IMR-90 (cell line): ENCODE measurements at regions not wholly inside any gene's neighbourhood (a gene's known extent, or its start where the extent isn't known, plus 50 kb on each side); places are given as distances from the start of the nearest gene placed in this dataset.

Experiments used
- ATAC-seq: fragments of 200-7000 bp; cut with Tn5 transposase; 2 replicates; pipeline ENCODE4 v1.9.1; 2020; ENCODE audit warnings: low read depth, mild to moderate bottlenecking, moderate library complexity
- BruUV-seq: library from RNA; stranded (reverse); fragments of 400-500 nt; replicated peaks from 2 replicates; lab custom pipeline; 2021; lab: Mats Ljungman, UMichigan
- CTCF ChIA-PET: fragments of 300-600 bp; formaldehyde crosslinking; extraction: SDS; loops from one replicate; lab custom pipeline; 2021; ENCODE audit warnings: antibody characterized with exemption; lab: Yijun Ruan, JAX
- POLR2A ChIA-PET: fragments of 300-600 bp; sonication (Branson Sonifier 250); formaldehyde crosslinking; loops from one replicate; lab custom pipeline; 2022; ENCODE audit warnings: antibody characterized with exemption; ENCODE audit not compliant: unreplicated experiment; lab: Charles Lee
- DNase-seq: peaks from one replicate; pipeline ENCODE4 v3.0.0; 2013
- H2AFZ ChIP-seq: replicated peaks from 2 replicates; pipeline ENCODE3; 2013; ENCODE audit warnings: low read length, mild to moderate bottlenecking; ENCODE audit not compliant: poor library complexity
- H2AK5ac ChIP-seq: 2 replicates; pipeline ENCODE4 v1.6.1; 2013; ENCODE audit warnings: low read depth, low read length, inconsistent platforms
- H2AK9ac ChIP-seq: replicated peaks from 2 replicates; pipeline ENCODE3; 2013; ENCODE audit warnings: mild to moderate bottlenecking, low read depth, low read length, moderate library complexity; ENCODE audit not compliant: poor library complexity
- H2BK120ac ChIP-seq: 2 replicates; pipeline ENCODE4 v1.6.1; 2013; ENCODE audit warnings: low read depth, low read length, inconsistent platforms
- H2BK15ac ChIP-seq: 3 replicates; pipeline ENCODE4 v1.6.1; 2013; ENCODE audit warnings: low read depth, low read length, inconsistent platforms
- H2BK20ac ChIP-seq: 2 replicates; pipeline ENCODE4 v1.6.1; 2013; ENCODE audit warnings: low read depth, mild to moderate bottlenecking, inconsistent platforms, low read length, moderate library complexity
- H2BK5ac ChIP-seq: 2 replicates; pipeline ENCODE4 v1.6.1; 2013; ENCODE audit warnings: mild to moderate bottlenecking, low read depth, low read length, inconsistent platforms; ENCODE audit not compliant: poor library complexity, severe bottlenecking
- H3K14ac ChIP-seq: replicated peaks from 2 replicates; pipeline ENCODE4 v1.6.1; 2013; ENCODE audit warnings: low read depth, low read length, inconsistent platforms
- H3K18ac ChIP-seq: 2 replicates; pipeline ENCODE4 v1.6.1; 2013; ENCODE audit warnings: low read depth, low read length, control low read depth
- H3K23ac ChIP-seq: 2 replicates; pipeline ENCODE4 v1.6.1; 2013; ENCODE audit warnings: low read depth, low read length, inconsistent platforms
- H3K27ac ChIP-seq: 2 replicates; pipeline ENCODE4 v1.5.1; 2013; ENCODE audit warnings: mild to moderate bottlenecking, control low read depth, low read length; ENCODE audit not compliant: insufficient read depth
- H3K27me3 ChIP-seq: 2 replicates; pipeline ENCODE4 v1.6.1; 2013; ENCODE audit warnings: low read length; ENCODE audit not compliant: control insufficient read depth, insufficient read depth
- H3K36me3 ChIP-seq: 2 replicates; pipeline ENCODE4 v1.6.1; 2013; ENCODE audit warnings: low read length, mixed read lengths; ENCODE audit not compliant: control insufficient read depth, insufficient read depth
- H3K4ac ChIP-seq: 2 replicates; pipeline ENCODE4 v1.6.1; 2013; ENCODE audit warnings: low read depth, low read length, inconsistent platforms
- H3K4me1 ChIP-seq: 2 replicates; pipeline ENCODE4 v1.6.1; 2013; ENCODE audit warnings: low read length, mixed read lengths; ENCODE audit not compliant: control insufficient read depth, insufficient read depth
- H3K4me2 ChIP-seq: 2 replicates; pipeline ENCODE4 v1.6.1; 2013; ENCODE audit warnings: low read depth, mild to moderate bottlenecking, control low read depth, low read length, moderate library complexity
- H3K4me3 ChIP-seq: 2 replicates; pipeline ENCODE4 v1.5.1; 2013; ENCODE audit warnings: low read depth, mild to moderate bottlenecking, control low read depth, low read length, moderate library complexity; ENCODE audit not compliant: insufficient read depth
- H3K56ac ChIP-seq: 2 replicates; pipeline ENCODE4 v1.6.1; 2013; ENCODE audit warnings: low read length, inconsistent platforms; ENCODE audit not compliant: insufficient read depth; ENCODE audit errors: extremely low read depth
- H3K79me1 ChIP-seq, 2 experiments: 2 replicates each; pipeline ENCODE4 v1.6.1; 2013; ENCODE audit warnings: low read length in 2 of 2, inconsistent platforms in 1 of 2, low read depth in 1 of 2
- H3K9ac ChIP-seq: 2 replicates; pipeline ENCODE4 v1.6.1; 2013; ENCODE audit warnings: low read depth, low read length, control low read depth
- H3K9me1 ChIP-seq: 2 replicates; pipeline ENCODE4 v1.6.1; 2013; ENCODE audit warnings: low read length, inconsistent platforms; ENCODE audit not compliant: insufficient read depth
- H3K9me3 ChIP-seq: 2 replicates; pipeline ENCODE4 v1.6.1; 2013; ENCODE audit warnings: low read length; ENCODE audit not compliant: control insufficient read depth, insufficient read depth
- H4K20me1 ChIP-seq: 2 replicates; pipeline ENCODE4 v1.6.1; 2013; ENCODE audit warnings: low read length, inconsistent platforms; ENCODE audit not compliant: insufficient read depth
- H4K5ac ChIP-seq: 2 replicates; pipeline ENCODE4 v1.6.1; 2013; ENCODE audit warnings: mild to moderate bottlenecking, low read depth, low read length, control low read depth
- H4K8ac ChIP-seq, 2 experiments: 2 replicates each; pipeline ENCODE4 v1.6.1; 2013; ENCODE audit warnings: low read depth in 2 of 2, low read length in 2 of 2, control low read depth in 1 of 2, inconsistent platforms in 1 of 2
- H4K91ac ChIP-seq: 2 replicates; pipeline ENCODE4 v1.6.1; 2013; ENCODE audit warnings: low read depth, low read length, inconsistent platforms; ENCODE audit not compliant: insufficient read depth
- BHLHE40 ChIP-seq: fragments of 150-350 bp; IDR thresholded peaks from 2 replicates; pipeline ENCODE4 v1.6.1; 2016; ENCODE audit warnings: mild to moderate bottlenecking, low read depth, low read length
- CEBPB ChIP-seq: IDR thresholded peaks from 2 replicates; pipeline ENCODE4 v1.6.1; 2012; ENCODE audit warnings: low read depth, low read length, improper control_type of control experiment
- CHD1 ChIP-seq: IDR thresholded peaks from 2 replicates; pipeline ENCODE4 v1.6.1; 2012; ENCODE audit warnings: low read depth, low read length, improper control_type of control experiment
- MAFK ChIP-seq: IDR thresholded peaks from 2 replicates; pipeline ENCODE4 v1.6.1; 2012; ENCODE audit warnings: low read depth, low read length, improper control_type of control experiment
- MAZ ChIP-seq: IDR thresholded peaks from 2 replicates; pipeline ENCODE4 v1.6.1; 2012; ENCODE audit warnings: low read depth, mild to moderate bottlenecking, low read length, improper control_type of control experiment, moderate library complexity, borderline replicate concordance
- NFE2L2 ChIP-seq: fragments of 150-350 bp; IDR thresholded peaks from 2 replicates; pipeline ENCODE4 v1.6.1; 2016; ENCODE audit warnings: low read depth, mild to moderate bottlenecking, low read length
- POLR2A ChIP-seq: IDR thresholded peaks from 2 replicates; pipeline ENCODE4 v1.6.1; 2012; ENCODE audit warnings: mild to moderate bottlenecking, low read depth, low read length
- RCOR1 ChIP-seq: IDR thresholded peaks from 2 replicates; pipeline ENCODE4 v1.6.1; 2012; ENCODE audit warnings: mild to moderate bottlenecking, low read length, improper control_type of control experiment; ENCODE audit not compliant: insufficient replicate concordance
- SMC3 ChIP-seq: fragments of 150-350 bp; IDR thresholded peaks from 2 replicates; pipeline ENCODE4 v1.6.1; 2016; ENCODE audit warnings: low read depth, mild to moderate bottlenecking, antibody characterized with exemption, low read length, moderate library complexity
- WGBS, 2 experiments: methylation state at CpG; one replicate each; pipeline versions ENCODE4 v1.1.5 to v1.1.7; 2013; ENCODE audit warnings: missing lambda C conversion rate in 2 of 2; ENCODE audit not compliant: insufficient read length in 1 of 2; ENCODE audit errors: extremely low coverage in 2 of 2; 5-methylcytosine and 5-hydroxymethylcytosine counted together
- dilution Hi-C: fragments of 300-500 bp; cut with HindIII; formaldehyde crosslinking; loops from one replicate; pipeline ENCODE4 v1.14.3; 2018; ENCODE audit warnings: low sequenced_read_pairs; ENCODE audit not compliant: unreplicated experiment
- in situ Hi-C: fragments of 300-500 bp; cut with MboI; formaldehyde crosslinking; loops from 3 replicates; pipeline ENCODE4 v1.14.3; 2019; ENCODE audit warnings: low sequenced_read_pairs, inconsistent platforms, mixed read lengths
- intact Hi-C: fragments of 100-400 bp; cut with micrococcal nuclease; formaldehyde crosslinking; loops from 2 replicates; pipeline ENCODE4 v1.10.0; 2022
- TF ChIP-seq, protein P1 (sequence below): conservative IDR thresholded peaks from 2 replicates; pipeline ENCODE4 v1.5.1; 2012; ENCODE audit warnings: mild to moderate bottlenecking, low read depth, low read length, improper control_type of control experiment
- TF ChIP-seq, protein P2 (sequence below): fragments of 150-350 bp; IDR thresholded peaks from 2 replicates; pipeline ENCODE4 v1.6.1; 2017; ENCODE audit warnings: mild to moderate bottlenecking, antibody characterized with exemption, low read length, low read depth

DNA sequence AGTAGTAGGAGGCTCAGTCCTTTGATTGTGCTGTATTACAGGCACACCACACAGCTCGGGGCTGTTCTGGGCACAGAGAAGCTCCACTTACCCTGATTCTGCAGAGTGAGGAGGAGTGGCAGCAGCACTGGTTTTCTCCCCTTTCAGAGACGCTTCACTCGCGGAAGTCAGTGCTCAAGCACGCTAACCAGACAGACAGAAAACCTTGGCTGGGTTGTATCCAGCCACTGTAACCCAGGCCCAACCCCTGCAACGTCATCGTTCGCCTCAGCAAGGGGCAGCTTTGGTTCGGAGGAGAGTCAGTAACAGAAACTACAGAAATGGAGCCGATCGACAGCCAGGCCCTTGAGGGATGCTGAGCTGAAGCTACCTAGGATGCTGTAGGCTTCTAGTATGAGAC is 171.0 kb downstream of the SLC16A9 start:
- Histone ChIP-seq H3K56ac (no peak overlapping the region), H2BK120ac (no peak overlapping the region), H3K14ac (no peak overlapping the region), H4K8ac (no peak overlapping the region), H3K4ac (no peak overlapping the region), H2AK9ac (no peak overlapping the region), H3K4me3 (no peak overlapping the region), H3K27ac (no peak overlapping the region), H4K91ac (no peak overlapping the region), H2BK5ac (no peak overlapping the region), H4K5ac (no peak overlapping the region), H2BK15ac (peak overlapping the region; percentile 48; the same call in 1 of the 3 replicates), H3K27me3 (no peaks in the 10 kb centered on the region), H2BK20ac (no peak overlapping the region), H2AK5ac (no peak overlapping the region), H3K23ac (no peak overlapping the region), H3K4me2 (no peak overlapping the region), H3K9ac (no peak overlapping the region), H4K20me1 (peaks cover 4% of the 10 kb centered on the region; the same call in 1 of the 2 replicates), H2AFZ (no peak overlapping the region), H3K36me3 (no peaks in the 10 kb centered on the region), H3K4me1 (peaks cover 4% of the 10 kb centered on the region), H3K79me1 (no peaks in the 10 kb centered on the region), H3K18ac (no peak overlapping the region; the same call in 1 of the 2 replicates), H3K9me1 (0 out of 2 replicates have a peak, but pooled peaks cover 3% of the 10 kb centered on the region), H3K9me3 (no peaks in the 10 kb centered on the region)
- DNase-seq (no peak), ATAC-seq (no peak)
- no TSS peak for BruUV-seq
- intact Hi-C loops (loop anchor here (5.0 kb wide), 1 partner anchor 151 kb away; no protein-coding TSS in a partner anchor), dilution Hi-C loops (no loop called here), in situ Hi-C loops (no loop called here)
- 92% methylated on average over 6 of the region's 11 CpGs; no CpG with 5 or more reads in 1 of the 2 experiments for WGBS, 2 experiments
- CTCF ChIA-PET = no interaction called here
- TF ChIP-seq, protein P1, sequence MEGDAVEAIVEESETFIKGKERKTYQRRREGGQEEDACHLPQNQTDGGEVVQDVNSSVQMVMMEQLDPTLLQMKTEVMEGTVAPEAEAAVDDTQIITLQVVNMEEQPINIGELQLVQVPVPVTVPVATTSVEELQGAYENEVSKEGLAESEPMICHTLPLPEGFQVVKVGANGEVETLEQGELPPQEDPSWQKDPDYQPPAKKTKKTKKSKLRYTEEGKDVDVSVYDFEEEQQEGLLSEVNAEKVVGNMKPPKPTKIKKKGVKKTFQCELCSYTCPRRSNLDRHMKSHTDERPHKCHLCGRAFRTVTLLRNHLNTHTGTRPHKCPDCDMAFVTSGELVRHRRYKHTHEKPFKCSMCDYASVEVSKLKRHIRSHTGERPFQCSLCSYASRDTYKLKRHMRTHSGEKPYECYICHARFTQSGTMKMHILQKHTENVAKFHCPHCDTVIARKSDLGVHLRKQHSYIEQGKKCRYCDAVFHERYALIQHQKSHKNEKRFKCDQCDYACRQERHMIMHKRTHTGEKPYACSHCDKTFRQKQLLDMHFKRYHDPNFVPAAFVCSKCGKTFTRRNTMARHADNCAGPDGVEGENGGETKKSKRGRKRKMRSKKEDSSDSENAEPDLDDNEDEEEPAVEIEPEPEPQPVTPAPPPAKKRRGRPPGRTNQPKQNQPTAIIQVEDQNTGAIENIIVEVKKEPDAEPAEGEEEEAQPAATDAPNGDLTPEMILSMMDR = no peak
- TF ChIP-seq BHLHE40 (no peak), CEBPB (no peak), MAZ (no peak), NFE2L2 (no peak), RCOR1 (no peak), POLR2A (no peak), CHD1 (no peak), SMC3 (no peak), MAFK (no peak)
- TF ChIP-seq, protein P2, sequence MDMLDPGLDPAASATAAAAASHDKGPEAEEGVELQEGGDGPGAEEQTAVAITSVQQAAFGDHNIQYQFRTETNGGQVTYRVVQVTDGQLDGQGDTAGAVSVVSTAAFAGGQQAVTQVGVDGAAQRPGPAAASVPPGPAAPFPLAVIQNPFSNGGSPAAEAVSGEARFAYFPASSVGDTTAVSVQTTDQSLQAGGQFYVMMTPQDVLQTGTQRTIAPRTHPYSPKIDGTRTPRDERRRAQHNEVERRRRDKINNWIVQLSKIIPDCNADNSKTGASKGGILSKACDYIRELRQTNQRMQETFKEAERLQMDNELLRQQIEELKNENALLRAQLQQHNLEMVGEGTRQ = no peak
- POLR2A ChIA-PET = no interaction called here
